Kidney (tissue), 13 donors: ENCODE measurements at regions not wholly inside any gene's neighbourhood (a gene's known extent, or its start where the extent isn't known, plus 50 kb on each side); places are given as distances from the start of the nearest gene placed in this dataset.
A peak's percentile ranks its signal among the peaks of the same experiment; 100 is the strongest.

Experiments used
- DNase-seq, 5 donors: peaks; one replicate each; pipeline ENCODE4 v3.0.0-alpha.2; 2013 to 2020
- FAIRE-seq: peaks from 2 replicates; lab custom pipeline; 2012; peaks lifted over from hg19 to GRCh38; lab: Jason Lieb, UNC
- H3K27ac ChIP-seq, 2 donors: one replicate each; pipeline ENCODE4 v1.7.0; 2013; ENCODE audit warnings: low read depth in 2 of 2, low read length in 2 of 2, inconsistent platforms in 1 of 2
- H3K27me3 ChIP-seq: one replicate; pipeline ENCODE4 v1.7.1; 2013; ENCODE audit warnings: low read length, inconsistent platforms; ENCODE audit not compliant: control insufficient read depth, insufficient read depth
- H3K36me3 ChIP-seq, 3 donors: one replicate each; pipeline versions ENCODE4 v1.7.0 to v1.7.1; 2013; ENCODE audit warnings: low read length in 3 of 3, control low read depth in 1 of 3, inconsistent platforms in 1 of 3; ENCODE audit not compliant: insufficient read depth in 3 of 3, control insufficient read depth in 2 of 3
- H3K4me1 ChIP-seq, 3 donors: one replicate each; pipeline versions ENCODE4 v1.7.0 to v1.7.1; 2013; ENCODE audit warnings: low read length in 3 of 3, inconsistent platforms in 1 of 3, low read depth in 1 of 3; ENCODE audit not compliant: control insufficient read depth in 2 of 3, insufficient read depth in 2 of 3
- H3K4me3 ChIP-seq, 3 donors: one replicate each; pipeline versions ENCODE4 v1.7.0 to v1.8.1; 2013; ENCODE audit warnings: low read length in 3 of 3, control low read depth in 1 of 3, inconsistent platforms in 1 of 3
- H3K9ac ChIP-seq, 3 donors: one replicate each; pipeline versions ENCODE4 v1.7.0 to v1.7.1; 2013; ENCODE audit warnings: low read length in 3 of 3, control low read depth in 1 of 3, inconsistent platforms in 1 of 3
- H3K9me3 ChIP-seq, 3 donors: one replicate each; pipeline versions ENCODE4 v1.7.0 to v1.7.1; 2013; ENCODE audit warnings: low read length in 3 of 3, control low read depth in 1 of 3, inconsistent platforms in 1 of 3; ENCODE audit not compliant: control insufficient read depth in 2 of 3, insufficient read depth in 1 of 3
- intact Hi-C: fragments of 100-400 bp; cut with DNase I; formaldehyde crosslinking; loops from one replicate; pipeline ENCODE4 v1.11.1; 2022
- TF ChIP-seq, protein P1 (sequence below): IDR thresholded peaks from 3 replicates; pipeline ENCODE4 v1.5.1; 2012; ENCODE audit warnings: mild to moderate bottlenecking, moderate library complexity, borderline replicate concordance; ENCODE audit not compliant: insufficient read depth; ENCODE audit errors: extremely low read depth
- donor health status: control.
- donor health status: control.
- donor health status: control.
- donor health status: control.
- donor health status: control.
- donor health status: DM: yes; HTN: yes; CAD: no.
- donor health status: Normal renal cell carcinoma (clear cell type).

DNA sequence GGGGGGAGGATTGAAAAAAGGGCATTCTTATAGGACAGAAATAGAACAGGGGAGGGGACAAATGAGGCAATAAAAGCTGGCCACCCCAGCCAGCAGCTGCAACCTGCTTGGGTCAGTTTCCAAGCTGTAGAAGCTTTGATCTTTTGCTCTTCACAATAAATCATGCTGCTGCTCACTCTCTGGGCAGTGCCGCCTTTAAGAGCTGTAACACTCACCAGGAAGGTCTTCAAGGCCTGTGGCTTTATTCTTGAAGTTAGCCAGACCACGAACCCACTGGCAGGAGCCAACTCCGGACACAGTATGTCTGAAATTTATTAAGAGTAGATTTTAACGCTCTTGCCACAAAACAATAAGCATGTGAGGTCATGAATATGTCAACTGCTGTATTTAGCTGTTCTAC, 649.9 kb upstream of the RAB6C start:
- H3K27me3 ChIP-seq, result no peaks in the 10 kb centered on the region
- TF ChIP-seq, protein P1, sequence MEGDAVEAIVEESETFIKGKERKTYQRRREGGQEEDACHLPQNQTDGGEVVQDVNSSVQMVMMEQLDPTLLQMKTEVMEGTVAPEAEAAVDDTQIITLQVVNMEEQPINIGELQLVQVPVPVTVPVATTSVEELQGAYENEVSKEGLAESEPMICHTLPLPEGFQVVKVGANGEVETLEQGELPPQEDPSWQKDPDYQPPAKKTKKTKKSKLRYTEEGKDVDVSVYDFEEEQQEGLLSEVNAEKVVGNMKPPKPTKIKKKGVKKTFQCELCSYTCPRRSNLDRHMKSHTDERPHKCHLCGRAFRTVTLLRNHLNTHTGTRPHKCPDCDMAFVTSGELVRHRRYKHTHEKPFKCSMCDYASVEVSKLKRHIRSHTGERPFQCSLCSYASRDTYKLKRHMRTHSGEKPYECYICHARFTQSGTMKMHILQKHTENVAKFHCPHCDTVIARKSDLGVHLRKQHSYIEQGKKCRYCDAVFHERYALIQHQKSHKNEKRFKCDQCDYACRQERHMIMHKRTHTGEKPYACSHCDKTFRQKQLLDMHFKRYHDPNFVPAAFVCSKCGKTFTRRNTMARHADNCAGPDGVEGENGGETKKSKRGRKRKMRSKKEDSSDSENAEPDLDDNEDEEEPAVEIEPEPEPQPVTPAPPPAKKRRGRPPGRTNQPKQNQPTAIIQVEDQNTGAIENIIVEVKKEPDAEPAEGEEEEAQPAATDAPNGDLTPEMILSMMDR, result no peak
- no peak overlapping the region for H3K4me3 ChIP-seq
- no peaks in the 10 kb centered on the region for H3K9me3 ChIP-seq
- DNase-seq (peak in 1 of 5 donors; percentile 4), FAIRE-seq (no peak)
- H3K36me3 ChIP-seq, result no peaks in the 10 kb centered on the region
- intact Hi-C loops, result no loop called here
- no peaks in the 10 kb centered on the region for H3K4me1 ChIP-seq
- H3K27ac ChIP-seq, result no peak overlapping the region
- H3K9ac ChIP-seq, result no peak overlapping the region

DNA sequence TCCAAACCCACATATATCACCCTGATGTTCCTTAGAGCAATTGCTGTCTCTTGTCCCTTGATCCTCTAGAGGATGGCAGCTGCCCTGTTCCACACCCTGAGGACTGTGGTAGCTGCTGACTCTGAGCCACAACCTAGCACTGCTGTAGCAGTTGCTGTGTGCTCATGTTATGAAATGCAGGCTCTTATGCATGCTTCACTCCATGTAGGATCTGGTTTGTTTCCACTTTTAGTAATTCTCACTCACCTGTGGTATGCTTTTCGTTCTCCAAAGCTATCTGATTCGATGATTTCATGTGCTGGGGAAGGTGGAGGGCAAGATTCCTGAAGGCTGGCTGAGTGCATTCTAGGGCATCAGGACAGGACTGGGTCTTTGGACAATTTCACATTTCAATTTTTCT, 649.0 kb upstream of the RAB6C start:
- TF ChIP-seq, protein P1, result no peak
- Histone ChIP-seq H3K27ac (no peak overlapping the region), H3K27me3 (no peaks in the 10 kb centered on the region), H3K9ac (no peak overlapping the region), H3K4me3 (no peak overlapping the region), H3K36me3 (no peaks in the 10 kb centered on the region), H3K4me1 (no peaks in the 10 kb centered on the region), H3K9me3 (no peaks in the 10 kb centered on the region)
- no peak for FAIRE-seq
- intact Hi-C loops, result no loop called here
- no peak for DNase-seq

DNA sequence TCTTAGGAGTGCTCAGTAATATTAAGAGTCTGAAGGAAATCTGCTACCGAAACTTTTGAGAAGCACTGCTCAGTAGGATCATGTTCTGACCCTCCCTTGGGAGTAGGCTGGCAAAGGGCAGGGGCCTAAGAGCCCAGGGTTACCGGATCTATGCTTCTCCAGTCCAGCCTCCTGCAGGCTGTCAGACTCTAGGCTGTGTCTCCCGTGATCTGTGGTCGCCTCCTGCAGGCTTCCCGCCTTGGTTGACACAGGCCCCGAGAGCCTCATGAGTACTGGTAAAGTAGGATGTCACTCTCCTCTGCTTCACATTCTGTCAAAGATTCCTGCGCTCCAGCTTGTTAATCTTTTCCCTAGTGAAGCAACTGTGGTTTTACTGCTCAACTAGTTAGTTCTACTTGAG, 647.8 kb upstream of the RAB6C start:
- FAIRE-seq (no peak), DNase-seq (no peak)
- H3K4me3 ChIP-seq, result no peak overlapping the region
- no peaks in the 10 kb centered on the region for H3K27me3 ChIP-seq
- intact Hi-C loops, result no loop called here
- TF ChIP-seq, protein P1, result no peak
- H3K36me3 ChIP-seq, result no peaks in the 10 kb centered on the region
- no peaks in the 10 kb centered on the region for H3K9me3 ChIP-seq
- H3K27ac ChIP-seq, result no peak overlapping the region
- no peaks in the 10 kb centered on the region for H3K4me1 ChIP-seq
- H3K9ac ChIP-seq, result no peak overlapping the region

DNA sequence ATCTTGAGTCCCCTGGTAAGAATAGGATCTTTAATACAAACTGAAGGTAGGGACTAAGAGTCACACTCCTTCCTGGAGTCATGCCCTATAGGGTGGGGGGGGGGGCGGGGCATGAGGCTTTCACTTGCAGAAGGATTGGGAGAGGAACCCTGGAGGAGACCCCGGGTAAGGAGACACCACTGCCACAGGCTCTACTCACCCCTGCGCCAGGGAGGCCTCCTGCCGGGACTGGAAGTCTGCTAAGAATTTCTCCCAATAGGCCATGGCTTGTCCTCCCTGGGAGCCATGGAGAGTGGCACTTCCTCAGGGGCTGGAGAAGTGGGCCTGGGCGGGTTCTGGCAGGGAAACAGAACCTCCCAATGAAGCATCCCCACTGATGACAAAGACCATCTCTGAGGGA, 645.3 kb upstream of the RAB6C start:
- Histone ChIP-seq H3K9me3 (no peaks in the 10 kb centered on the region), H3K9ac (no peak overlapping the region), H3K4me3 (no peak overlapping the region), H3K36me3 (no peaks in the 10 kb centered on the region), H3K27me3 (no peaks in the 10 kb centered on the region), H3K4me1 (no peaks in the 10 kb centered on the region), H3K27ac (no peak overlapping the region)
- FAIRE-seq, result no peak
- intact Hi-C loops, result no loop called here
- TF ChIP-seq, protein P1, result no peak
- no peak for DNase-seq
